Neural cell (in vitro differentiated cells): ENCODE measurements at regions not wholly inside any gene's neighbourhood (a gene's known extent, or its start where the extent isn't known, plus 50 kb on each side); places are given as distances from the start of the nearest gene placed in this dataset.

Source experiments
- H2AFZ ChIP-seq: fragments of 200-600, 300-800 bp; sonication (generic), shearing (Covaris generic); 2 replicates; pipeline ENCODE4 v1.6.0; 2014; ENCODE audit warnings: low read depth, mild to moderate bottlenecking, antibody characterized with exemption, low read length, moderate library complexity
- H3F3A ChIP-seq: fragments of 200-600 bp; shearing (Covaris generic); 2 replicates; pipeline ENCODE4 v1.6.1; 2016; ENCODE audit warnings: mild to moderate bottlenecking, moderate library complexity, mixed read lengths, antibody characterized with exemption, low read length; ENCODE audit not compliant: insufficient read depth, poor library complexity, severe bottlenecking
- H3K27ac ChIP-seq: fragments of 200-600, 300-800 bp; sonication (generic), shearing (Covaris generic); 2 replicates; pipeline ENCODE4 v1.5.1; 2014; ENCODE audit warnings: mild to moderate bottlenecking, low read length, moderate library complexity
- H3K27me3 ChIP-seq: fragments of 300-800, 200-600 bp; sonication (generic), shearing (Covaris generic); 2 replicates; pipeline ENCODE4 v1.6.0; 2014; ENCODE audit warnings: mild to moderate bottlenecking, low read depth, low read length, moderate library complexity; ENCODE audit not compliant: insufficient read depth
- H3K36me3 ChIP-seq: fragments of 300-800, 200-600 bp; sonication (generic), shearing (Covaris generic); 2 replicates; pipeline ENCODE4 v1.5.1; 2014; ENCODE audit warnings: mild to moderate bottlenecking, antibody characterized with exemption, low read length, moderate library complexity; ENCODE audit not compliant: insufficient read depth
- H3K4me2 ChIP-seq: fragments of 300-800, 200-600 bp; sonication (generic), shearing (Covaris generic); 2 replicates; pipeline ENCODE4 v1.6.0; 2014; ENCODE audit warnings: mild to moderate bottlenecking, low read length
- H3K4me3 ChIP-seq: fragments of 300-800, 200-600 bp; sonication (generic), shearing (Covaris generic); 2 replicates; pipeline ENCODE4 v1.5.1; 2014; ENCODE audit warnings: mild to moderate bottlenecking, low read length, moderate library complexity
- H3K79me2 ChIP-seq: fragments of 200-600 bp; shearing (Covaris generic); replicated peaks from 2 replicates; pipeline ENCODE4 v1.6.0; 2014; ENCODE audit warnings: mild to moderate bottlenecking, low read length, moderate library complexity; ENCODE audit not compliant: insufficient read depth
- H3K9ac ChIP-seq: fragments of 300-800, 200-600 bp; sonication (generic), shearing (Covaris generic); 2 replicates; pipeline ENCODE4 v1.6.1; 2016; ENCODE audit warnings: mild to moderate bottlenecking, low read length, mixed read lengths
- H3K9me2 ChIP-seq: fragments of 200-600 bp; shearing (Covaris generic); 2 replicates; pipeline ENCODE4 v1.6.1; 2016; ENCODE audit warnings: mild to moderate bottlenecking, low read length, mixed read lengths; ENCODE audit not compliant: insufficient read depth
- H3K9me3 ChIP-seq: fragments of 200-600, 300-800 bp; sonication (generic), shearing (Covaris generic); 2 replicates; pipeline ENCODE4 v1.6.1; 2016; ENCODE audit warnings: mild to moderate bottlenecking, mixed run types, low read length, moderate library complexity, mixed read lengths
- H4K20me1 ChIP-seq: fragments of 200-600 bp; shearing (Covaris generic); 2 replicates; pipeline ENCODE4 v1.6.1; 2016; ENCODE audit warnings: mild to moderate bottlenecking, mixed run types; ENCODE audit not compliant: insufficient read depth
- CTCF ChIP-seq: fragments of 450-650 bp; IDR thresholded peaks from 2 replicates; pipeline ENCODE4 v1.5.1; 2014; ENCODE audit warnings: antibody characterized with exemption, mild to moderate bottlenecking, moderate library complexity; ENCODE audit not compliant: poor library complexity, severe bottlenecking
- EP300 ChIP-seq: fragments of 450-650 bp; conservative IDR thresholded peaks from 2 replicates; pipeline ENCODE4 v1.6.1; 2014; ENCODE audit warnings: antibody characterized with exemption, mild to moderate bottlenecking, moderate library complexity; ENCODE audit not compliant: poor library complexity, severe bottlenecking
- EZH2 ChIP-seq: fragments of 200-600, 300-800 bp; shearing (Covaris generic), sonication (generic); IDR thresholded peaks from 2 replicates; pipeline ENCODE4 v1.6.1; 2014; ENCODE audit warnings: antibody characterized with exemption, low read length, borderline replicate concordance, mild to moderate bottlenecking; ENCODE audit not compliant: insufficient read depth, poor library complexity, severe bottlenecking
- MXI1 ChIP-seq: fragments of 450-650 bp; conservative IDR thresholded peaks from 2 replicates; pipeline ENCODE4 v1.6.1; 2014; ENCODE audit warnings: antibody characterized with exemption, mild to moderate bottlenecking; ENCODE audit not compliant: poor library complexity, severe bottlenecking
- POLR2AphosphoS5 ChIP-seq: IDR thresholded peaks from 2 replicates; pipeline ENCODE4 v1.6.1; 2012
- RAD21 ChIP-seq: fragments of 450-650 bp; conservative IDR thresholded peaks from 2 replicates; pipeline ENCODE4 v1.6.1; 2014; ENCODE audit warnings: antibody characterized with exemption, mild to moderate bottlenecking, moderate library complexity
- SMC3 ChIP-seq: fragments of 450-650 bp; conservative IDR thresholded peaks from 2 replicates; pipeline ENCODE4 v1.6.1; 2014; ENCODE audit warnings: antibody characterized with exemption, mild to moderate bottlenecking, moderate library complexity; ENCODE audit not compliant: poor library complexity
- TAF1 ChIP-seq: IDR thresholded peaks from 2 replicates; pipeline ENCODE4 v1.6.1; 2012; ENCODE audit warnings: low read depth
- TF ChIP-seq, protein P1 (sequence below): IDR thresholded peaks from 2 replicates; pipeline ENCODE4 v1.6.1; 2012; ENCODE audit warnings: borderline replicate concordance

DNA sequence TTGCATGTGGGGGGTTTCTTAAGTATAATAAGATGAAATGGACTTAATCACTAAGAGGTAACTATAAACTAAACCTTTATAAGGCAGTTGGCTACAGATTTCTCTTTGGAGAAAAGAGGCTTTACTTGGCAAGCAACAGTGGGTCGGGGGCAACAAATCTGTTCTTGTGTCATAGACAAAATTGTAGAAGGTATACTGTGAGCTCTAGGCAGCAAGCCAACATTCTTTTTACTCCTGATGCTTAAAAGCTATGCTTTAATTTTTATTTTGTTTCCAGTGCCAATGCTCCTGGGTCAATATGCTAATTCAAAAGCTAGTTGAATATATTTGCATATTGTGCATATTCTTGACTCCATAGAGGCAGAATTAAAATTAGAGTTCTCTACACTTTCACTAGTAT lies 495.4 kb downstream of the BTBD3 start:
- Histone ChIP-seq H3K27ac (no peak overlapping the region), H3K9me2 (no peaks in the 10 kb centered on the region), H2AFZ (no peak overlapping the region), H3K4me2 (no peak overlapping the region), H4K20me1 (no peaks in the 10 kb centered on the region), H3K9me3 (no peaks in the 10 kb centered on the region), H3K36me3 (no peaks in the 10 kb centered on the region), H3K27me3 (no peaks in the 10 kb centered on the region), H3K79me2 (no peaks in the 10 kb centered on the region), H3F3A (no peaks in the 10 kb centered on the region), H3K9ac (no peak overlapping the region), H3K4me3 (no peak overlapping the region)
- TF ChIP-seq SMC3 (no peak), POLR2AphosphoS5 (no peak), CTCF (no peak), EZH2 (no peak), MXI1 (no peak), TAF1 (no peak), RAD21 (no peak), EP300 (no peak)
- TF ChIP-seq, protein P1, sequence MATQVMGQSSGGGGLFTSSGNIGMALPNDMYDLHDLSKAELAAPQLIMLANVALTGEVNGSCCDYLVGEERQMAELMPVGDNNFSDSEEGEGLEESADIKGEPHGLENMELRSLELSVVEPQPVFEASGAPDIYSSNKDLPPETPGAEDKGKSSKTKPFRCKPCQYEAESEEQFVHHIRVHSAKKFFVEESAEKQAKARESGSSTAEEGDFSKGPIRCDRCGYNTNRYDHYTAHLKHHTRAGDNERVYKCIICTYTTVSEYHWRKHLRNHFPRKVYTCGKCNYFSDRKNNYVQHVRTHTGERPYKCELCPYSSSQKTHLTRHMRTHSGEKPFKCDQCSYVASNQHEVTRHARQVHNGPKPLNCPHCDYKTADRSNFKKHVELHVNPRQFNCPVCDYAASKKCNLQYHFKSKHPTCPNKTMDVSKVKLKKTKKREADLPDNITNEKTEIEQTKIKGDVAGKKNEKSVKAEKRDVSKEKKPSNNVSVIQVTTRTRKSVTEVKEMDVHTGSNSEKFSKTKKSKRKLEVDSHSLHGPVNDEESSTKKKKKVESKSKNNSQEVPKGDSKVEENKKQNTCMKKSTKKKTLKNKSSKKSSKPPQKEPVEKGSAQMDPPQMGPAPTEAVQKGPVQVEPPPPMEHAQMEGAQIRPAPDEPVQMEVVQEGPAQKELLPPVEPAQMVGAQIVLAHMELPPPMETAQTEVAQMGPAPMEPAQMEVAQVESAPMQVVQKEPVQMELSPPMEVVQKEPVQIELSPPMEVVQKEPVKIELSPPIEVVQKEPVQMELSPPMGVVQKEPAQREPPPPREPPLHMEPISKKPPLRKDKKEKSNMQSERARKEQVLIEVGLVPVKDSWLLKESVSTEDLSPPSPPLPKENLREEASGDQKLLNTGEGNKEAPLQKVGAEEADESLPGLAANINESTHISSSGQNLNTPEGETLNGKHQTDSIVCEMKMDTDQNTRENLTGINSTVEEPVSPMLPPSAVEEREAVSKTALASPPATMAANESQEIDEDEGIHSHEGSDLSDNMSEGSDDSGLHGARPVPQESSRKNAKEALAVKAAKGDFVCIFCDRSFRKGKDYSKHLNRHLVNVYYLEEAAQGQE = no peak

- Histone ChIP-seq H3F3A (no peaks in the 10 kb centered on the region), H3K4me3 (no peak overlapping the region), H3K79me2 (no peaks in the 10 kb centered on the region), H3K27me3 (no peaks in the 10 kb centered on the region), H2AFZ (no peak overlapping the region), H3K9ac (no peak overlapping the region), H3K9me2 (no peaks in the 10 kb centered on the region), H3K9me3 (no peaks in the 10 kb centered on the region), H3K4me2 (no peak overlapping the region), H4K20me1 (no peaks in the 10 kb centered on the region), H3K27ac (no peak overlapping the region), H3K36me3 (no peaks in the 10 kb centered on the region)
- TF ChIP-seq TAF1 (no peak), MXI1 (no peak), CTCF (no peak), RAD21 (no peak), POLR2AphosphoS5 (no peak), EZH2 (no peak), EP300 (no peak), SMC3 (no peak)
- TF ChIP-seq, protein P1 = no peak
Observed at GRCh38 chr20:12414446-12415274, 497.0 kb downstream of the BTBD3 start.
